HG02678 (cell line): ENCODE measurements at regions not wholly inside any gene's neighbourhood (a gene's known extent, or its start where the extent isn't known, plus 50 kb on each side); places are given as distances from the start of the nearest gene placed in this dataset.

Source experiments
- ATAC-seq: cut with Tn5 transposase; IDR thresholded peaks from one replicate; pipeline ENCODE4 v1.9.1; 2021; ENCODE audit warnings: mild to moderate bottlenecking, moderate library complexity; ENCODE audit not compliant: unreplicated experiment

DNA sequence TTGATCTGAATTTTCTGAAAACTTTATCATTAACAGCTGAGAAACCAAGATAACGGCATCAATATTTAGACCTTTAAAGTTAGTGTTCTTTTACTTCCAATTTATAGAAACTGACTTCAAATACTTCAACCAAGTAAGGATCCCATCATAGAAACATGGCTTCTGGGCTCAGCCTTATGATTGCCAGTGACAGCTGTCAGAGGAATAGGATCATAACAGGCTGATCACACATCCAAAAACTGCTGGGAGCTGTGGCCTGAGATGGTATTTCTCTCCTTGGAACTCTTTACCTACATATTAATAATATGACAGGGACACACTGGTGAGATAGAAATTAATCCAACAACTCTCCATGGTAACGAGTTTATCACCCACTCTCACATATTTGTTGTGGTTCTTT is 448.3 kb upstream of the NMUR2 start:
- no peak for ATAC-seq

DNA sequence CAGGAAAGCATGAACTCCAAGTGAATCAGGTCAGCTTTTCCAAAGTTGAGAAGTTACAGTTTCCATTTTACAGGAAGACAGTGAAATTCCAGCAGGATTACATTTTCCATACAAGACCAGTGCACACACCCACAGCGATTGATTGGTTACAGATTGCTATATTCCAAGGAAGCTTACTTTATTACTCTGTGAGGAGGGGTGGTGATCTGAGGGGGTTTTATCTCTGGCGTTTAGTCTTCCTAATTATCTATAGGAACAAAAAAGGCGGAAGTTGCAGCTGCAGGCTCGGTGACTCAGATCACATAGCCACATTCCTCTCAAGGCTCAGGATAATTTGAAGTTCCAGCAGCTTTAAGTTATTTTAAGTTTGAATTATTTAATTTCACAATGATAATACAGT is 450.4 kb upstream of the NMUR2 start:
- no peak for ATAC-seq

DNA sequence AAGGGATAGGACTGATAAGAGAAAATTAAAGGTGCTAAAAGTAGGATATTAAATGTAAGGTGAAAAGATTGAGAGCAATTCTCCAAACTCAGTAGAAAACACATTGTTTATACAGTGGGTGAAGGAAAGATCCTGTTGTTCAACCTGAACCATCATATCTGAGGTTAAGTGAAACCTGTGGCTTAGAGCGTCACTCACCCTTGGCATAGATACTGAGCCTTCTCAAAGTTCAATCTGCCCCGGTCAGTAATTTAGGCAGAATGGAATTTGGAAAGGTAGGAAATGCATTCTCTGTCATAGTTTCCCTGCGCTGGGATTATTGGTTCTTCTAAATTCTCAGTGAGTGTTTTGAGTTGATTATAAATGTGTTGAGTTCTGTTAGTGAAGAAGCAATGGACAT is 456.2 kb upstream of the NMUR2 start:
- ATAC-seq, result no peak

DNA sequence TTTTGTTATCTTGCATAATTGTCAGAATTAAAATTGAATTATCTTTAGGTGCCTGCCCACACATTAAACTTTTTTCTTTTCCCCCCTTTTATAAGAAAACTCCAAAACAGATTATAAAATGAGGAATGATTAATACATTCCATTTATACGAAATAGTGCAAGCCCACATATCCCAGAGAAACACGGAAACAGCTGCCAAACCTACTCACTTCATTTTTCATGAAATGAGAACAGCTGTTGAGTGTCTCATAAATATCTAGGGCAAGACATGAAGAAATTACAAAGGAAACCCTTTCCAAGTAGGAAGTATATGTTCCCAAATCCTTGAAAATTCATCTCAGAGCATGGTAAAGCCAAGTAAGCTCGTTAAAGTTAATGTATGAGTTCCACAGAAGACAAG is 459.4 kb upstream of the NMUR2 start:
- ATAC-seq, result no peak

DNA sequence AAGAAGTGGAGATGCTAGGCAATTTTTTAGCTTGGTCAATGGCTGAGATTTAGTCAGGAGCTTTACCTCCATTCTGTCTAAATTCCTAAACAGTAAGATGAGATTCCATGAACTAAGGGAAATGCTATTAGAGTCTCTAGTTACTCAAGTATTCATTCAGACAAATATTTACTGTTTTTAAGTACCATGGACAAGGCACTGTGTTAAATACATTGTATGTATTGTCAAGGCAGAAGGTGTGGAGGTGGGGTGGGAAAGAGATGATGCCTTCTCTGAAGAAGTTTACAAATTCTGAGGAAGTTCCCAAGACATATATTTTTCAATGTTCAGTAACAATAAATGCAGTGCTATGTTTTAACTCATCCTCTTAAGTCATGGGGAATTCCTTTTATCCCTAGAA is 459.9 kb upstream of the NMUR2 start:
- ATAC-seq, result no peak

DNA sequence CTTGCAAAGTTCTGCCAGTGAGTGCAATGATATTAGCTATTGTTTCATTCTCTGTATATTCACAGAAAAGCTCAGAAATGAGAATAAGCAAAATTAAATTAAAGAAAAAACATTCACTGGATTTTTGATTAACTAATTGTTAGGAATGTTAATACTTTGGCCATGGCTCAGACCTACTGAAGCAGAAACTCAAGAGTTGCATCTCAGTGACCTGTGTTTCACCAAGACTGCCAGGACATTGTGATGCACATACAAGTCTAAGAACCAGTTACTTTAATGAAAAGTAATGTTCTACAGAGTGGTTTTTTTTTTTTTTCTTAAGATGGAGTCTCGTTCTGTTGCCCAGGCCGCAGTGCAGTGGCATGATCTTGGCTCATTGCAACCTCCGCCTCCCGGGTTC is 464.9 kb upstream of the NMUR2 start:
- ATAC-seq, result no peak

DNA sequence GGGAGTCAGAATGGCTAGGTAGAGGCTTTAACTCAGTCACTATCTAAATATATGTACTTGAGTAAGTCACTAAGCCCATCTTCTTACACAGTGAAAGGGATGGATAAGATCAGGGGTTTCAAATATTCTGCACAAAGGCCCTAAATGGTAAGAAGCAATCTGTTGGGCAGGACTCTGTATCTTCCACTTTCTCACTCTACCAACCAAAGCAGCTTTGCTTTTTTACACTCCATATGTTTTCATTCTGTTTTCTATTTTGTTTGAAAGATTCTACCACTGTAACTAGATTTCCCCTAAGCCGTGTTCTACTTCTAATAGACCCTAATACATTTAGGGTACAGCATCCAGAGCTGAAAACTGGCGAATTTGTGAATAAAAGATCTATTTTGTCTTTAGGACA is 477.5 kb upstream of the NMUR2 start:
- no peak for ATAC-seq

DNA sequence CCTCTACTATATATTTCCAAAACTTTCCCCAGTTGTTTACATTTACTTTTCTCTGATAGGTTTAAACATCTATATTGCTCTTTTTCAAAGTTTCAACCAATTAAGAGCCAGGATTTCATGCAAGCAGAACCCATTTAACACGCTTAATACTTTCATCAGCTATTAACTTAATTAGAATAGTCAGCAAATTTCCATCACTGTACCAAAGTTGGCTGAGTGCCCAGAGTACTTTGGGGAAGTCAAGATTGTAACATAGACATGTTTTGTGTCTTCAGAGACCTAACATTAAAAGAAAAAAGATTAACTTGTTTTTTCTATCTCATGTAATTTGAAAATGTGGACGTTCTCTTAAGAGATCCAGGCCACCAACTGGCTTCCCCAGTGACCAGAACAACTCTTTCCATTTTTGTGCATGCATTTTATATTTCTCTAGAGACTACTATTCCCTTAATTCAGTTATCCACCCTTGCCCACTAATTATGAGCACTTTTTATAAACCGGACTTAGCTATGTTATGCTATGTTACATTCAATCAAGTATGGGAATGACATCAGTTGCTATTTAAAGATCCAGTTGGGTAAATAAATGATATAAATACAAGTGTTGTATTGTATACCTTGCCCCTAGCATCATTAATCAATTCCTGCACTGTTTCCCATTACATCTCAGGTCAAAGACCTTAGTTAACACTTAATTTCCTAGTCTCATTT is 478.1 kb upstream of the NMUR2 start:
- ATAC-seq, result no peak

DNA sequence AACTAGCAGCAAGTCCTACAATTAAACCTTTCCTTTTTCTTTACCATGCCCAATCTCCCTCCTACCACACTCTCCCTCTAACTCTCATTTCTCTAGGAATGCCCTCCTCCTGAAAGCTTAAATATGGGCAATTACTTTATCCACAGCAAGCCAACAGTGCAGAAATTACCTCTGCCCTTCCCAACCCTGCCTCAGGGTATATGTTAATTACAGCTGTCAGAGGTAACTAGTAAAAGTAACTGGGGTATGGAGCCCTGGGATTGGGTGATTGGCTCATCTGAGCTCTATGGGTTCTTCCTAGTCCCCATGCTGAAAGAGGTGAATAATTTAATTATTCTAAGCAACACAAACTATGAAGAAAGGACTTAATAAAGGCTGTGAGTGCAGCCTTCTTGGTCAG is 478.9 kb upstream of the NMUR2 start:
- no peak for ATAC-seq

DNA sequence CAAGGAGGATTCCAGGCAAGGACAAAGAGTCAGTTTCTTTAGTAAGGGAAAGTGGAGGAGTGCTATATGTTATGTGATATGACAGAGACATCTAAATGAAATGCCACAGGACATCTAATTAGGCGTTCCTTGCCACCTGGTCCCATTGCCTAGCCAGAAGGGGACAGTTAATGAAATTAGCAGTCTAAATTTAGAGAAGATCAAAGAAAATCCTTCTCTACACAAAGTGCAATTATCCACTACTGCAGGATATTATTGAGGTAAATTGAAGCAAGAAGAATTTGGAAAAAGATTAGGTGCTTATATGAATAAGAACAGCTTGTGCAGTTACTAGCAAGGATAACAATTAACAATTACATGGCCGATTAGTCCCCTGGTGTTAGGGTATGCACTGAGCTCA is 495.3 kb upstream of the NMUR2 start:
- no peak for ATAC-seq

DNA sequence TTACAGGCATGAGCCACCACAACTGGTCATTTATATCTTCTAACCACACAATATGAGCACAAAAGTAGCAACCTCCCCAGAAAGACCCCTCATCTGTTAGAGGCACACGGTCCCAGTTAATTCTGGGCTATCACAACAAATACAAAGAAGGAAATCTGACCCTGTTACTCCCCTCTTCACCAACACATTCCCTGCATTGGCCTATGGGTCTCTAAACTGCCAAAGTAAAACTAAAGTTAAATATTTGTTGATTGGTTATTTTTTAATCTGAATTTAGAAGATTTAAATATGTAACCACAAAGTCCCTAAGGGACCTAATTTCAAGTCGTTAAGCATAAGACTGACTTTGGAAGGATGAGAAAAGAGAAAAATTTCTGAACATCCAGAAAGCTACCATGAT is 496.7 kb upstream of the NMUR2 start:
- no peak for ATAC-seq

DNA sequence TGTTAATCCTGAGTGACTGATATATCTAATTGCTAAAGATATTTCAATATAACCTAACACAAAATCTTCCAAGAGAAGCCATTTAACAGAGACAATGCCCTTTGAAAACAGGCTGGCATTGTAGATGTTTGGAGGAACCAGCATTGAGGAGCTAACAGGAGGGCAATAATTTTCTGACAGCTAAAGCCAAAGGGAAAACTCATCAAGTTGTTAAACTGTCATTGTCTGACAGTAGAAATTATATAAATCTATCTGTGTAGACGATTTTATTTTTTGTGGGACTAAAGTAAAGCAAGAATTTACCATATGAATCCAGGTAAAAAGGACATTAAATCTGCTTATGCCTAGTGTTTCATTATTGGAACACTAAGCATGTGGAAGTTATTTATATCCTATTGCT is 500.2 kb upstream of the NMUR2 start:
- ATAC-seq, result no peak

DNA sequence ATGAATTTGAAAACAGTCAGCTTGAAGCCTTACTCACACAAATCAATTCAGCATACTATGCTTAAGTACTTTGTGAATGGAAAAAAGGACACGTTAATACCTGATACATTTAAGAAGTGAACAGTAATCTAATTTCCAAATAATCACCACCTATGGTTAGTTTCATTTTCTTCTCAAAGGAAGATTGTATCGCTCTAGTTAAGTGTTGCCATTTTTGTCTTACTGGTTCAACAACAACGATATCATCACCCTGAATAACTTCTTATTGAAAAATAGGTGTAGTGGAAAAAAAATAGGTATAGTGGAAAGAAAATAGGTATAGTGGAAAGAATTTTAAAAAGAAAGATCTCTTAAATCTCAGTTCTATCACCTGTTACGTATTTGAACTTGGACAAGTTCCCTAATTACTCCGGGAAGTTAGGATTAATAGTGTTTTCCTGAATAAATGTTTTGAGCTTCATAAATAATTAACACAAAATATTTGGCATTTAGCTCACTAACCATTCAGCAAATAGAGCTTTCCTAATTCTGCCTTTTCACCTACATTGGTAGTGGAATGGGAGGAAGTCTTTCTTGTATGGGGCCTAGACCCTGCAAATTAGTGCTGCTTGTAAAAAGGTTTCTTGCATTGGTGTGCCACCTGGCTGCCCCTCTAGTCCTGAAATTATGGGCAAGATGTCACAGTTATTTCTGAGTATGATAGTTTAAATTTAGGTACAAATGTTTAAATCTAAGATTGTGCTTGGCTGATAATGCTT is 502.6 kb upstream of the NMUR2 start:
- no peak for ATAC-seq

DNA sequence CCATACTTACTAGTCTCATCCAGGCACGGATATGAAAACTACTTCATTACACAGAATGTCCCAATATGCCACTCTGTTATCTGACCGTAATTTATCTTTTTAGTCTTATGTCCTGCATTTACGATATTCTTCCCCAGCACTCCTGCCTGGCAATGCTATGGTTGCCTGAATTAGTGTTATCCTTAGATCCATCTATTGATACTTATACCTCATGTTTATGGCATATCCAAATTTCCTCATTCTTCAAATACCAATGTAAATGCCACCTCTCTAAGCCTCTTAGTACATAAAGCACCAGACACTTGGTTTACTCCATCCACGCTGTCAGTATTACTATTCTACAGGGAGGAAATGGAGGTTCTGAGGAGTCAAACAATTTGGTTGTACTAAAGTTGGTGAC is 507.8 kb upstream of the NMUR2 start:
- no peak for ATAC-seq

DNA sequence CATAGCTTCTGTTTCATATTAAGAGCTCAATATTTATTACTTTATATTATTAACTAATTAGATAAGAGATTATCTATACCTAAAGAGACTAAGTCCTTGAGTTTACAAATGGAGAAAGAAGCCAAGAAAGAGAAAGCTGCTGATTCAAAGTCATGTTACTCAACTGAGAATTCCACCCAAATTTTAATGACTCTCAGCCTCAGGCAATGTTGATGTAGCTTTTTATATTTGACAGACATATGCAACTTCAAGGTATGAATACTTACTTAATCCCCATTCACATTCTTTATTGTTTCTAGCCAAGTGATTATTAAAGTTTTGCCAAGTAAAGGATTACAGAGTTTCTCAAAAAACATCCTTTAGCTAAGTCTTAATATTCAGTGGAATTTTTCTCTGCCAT is 527.5 kb upstream of the NMUR2 start:
- ATAC-seq, result no peak

DNA sequence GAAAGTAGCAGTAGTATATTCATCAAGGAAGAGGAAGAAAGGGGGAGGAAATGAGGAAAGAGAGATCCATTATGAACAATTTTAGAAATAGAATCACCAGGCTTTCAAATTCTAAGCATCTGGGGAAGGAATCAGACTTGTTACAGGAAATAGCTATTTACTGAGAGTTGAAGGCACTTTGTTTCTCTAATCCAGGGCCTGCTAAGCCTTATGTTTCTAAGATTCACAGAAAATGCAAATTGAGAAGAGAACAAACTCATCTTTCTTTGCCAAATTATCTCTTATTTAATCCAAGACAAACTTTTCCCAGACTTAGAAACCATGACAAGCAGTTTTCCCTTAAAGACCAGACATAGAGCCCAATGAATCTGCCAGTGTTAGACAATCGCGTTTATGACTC is 528.0 kb upstream of the NMUR2 start:
- no peak for ATAC-seq

DNA sequence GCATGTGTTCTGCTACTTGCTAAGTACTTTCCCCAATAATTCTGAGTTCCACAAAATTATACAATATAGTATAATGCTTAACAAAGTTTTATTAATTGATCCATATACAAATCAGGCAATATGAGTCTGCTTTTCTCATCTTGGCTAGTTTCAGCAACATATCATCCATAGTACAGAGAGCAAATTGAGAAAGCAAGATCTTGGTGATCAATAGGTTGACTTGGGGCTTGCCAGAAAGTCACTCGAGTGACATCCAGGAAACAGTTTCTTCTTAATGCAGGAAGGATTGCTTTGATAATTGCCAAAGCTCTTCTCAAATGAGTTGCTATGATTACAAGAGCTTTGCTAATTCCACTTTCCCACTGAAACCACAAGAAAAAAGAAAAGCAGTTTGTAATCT is 533.6 kb upstream of the NMUR2 start:
- no peak for ATAC-seq

DNA sequence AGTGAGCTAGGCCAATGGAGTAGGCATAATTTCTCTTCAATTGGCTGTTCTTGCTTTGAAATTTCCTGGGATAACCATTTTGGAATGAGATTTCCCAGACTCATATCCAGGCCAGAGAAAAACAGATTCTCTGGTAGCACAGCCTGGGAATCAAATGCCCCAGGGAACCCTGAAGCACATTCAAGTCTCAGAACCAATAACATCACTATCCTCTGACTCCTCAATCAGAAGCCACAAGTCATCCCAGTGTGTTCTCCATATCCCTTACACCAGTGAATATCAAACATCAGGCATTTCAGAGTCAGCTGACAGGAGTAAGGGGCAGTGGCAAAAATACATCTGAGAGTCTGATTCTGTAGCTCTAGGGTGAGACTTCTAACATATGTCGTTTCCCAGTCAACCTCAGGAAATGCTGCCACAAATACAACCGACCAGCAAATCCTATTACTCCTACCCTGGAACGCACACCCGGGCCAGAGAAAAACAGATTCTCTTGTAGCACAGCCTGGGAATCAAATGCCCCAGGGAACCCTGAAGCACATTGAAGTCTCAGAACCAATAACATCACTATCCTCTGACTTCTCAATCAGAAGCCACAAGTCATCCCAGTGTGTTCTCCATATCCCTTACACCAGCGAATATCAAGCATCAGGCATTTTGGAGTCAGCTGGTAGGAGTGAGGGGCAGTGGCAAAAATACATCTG is 537.7 kb upstream of the NMUR2 start:
- ATAC-seq, result no peak

DNA sequence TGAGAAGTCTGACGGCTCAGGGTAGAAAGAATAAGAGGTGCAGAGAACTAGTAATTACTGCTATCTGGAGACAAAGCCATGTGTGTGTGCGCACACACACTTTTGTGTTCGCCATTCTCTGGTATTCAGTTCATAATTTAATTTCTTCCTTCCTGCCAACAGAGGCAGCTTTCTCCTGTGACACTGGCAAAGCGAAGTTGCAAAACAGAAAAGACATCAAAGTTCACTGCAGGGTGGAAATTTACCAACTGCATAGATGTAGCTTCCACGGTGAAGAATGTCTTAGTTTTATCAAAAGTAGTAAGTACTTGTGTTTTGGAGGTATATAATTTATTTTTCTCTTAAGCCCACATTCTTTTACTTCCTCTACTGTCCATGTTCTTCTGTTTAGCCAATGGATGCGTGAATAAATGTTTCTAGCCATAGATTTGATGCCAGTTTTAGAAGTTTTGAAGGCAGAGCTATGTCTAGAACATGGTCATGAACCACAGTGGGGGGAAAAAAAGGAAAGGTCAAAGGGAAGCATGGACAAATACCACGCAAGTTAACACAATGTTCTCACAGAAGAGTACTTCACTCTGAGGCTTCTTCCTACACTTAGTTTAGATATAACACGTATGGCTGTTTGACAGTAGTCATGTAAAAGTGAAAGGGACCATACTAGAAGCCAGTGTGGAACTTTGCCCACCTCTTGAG is 536.5 kb upstream of the GRIA1 start:
- ATAC-seq, result no peak

DNA sequence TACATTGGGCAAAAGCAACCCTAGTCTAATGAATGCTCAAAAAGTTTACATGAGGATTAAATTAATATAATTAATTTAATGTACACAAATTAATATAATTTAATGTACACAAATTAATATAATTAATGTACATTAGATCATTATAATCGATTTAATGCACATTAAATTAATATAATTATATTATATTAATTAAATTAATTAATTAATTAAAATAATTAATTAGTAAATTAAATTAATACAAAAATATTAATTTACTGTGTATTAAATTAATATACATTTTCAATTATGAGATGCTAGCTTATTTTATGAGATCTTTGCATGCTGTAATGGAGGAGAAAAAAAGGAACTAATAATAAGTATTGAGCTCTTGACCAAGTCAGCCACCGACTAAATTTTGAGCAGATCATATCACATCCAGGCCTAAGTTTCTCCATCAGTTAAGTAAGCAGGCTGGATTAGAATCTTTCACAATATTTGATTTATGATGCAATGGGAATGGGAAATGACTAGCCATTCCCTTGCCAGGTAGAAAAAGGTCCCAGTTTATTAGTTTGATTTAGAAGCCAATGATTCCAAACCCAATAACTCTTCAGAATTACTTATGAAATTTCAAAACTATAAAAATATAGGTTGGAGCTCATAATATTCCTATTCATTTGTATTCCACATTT is 533.4 kb upstream of the GRIA1 start:
- ATAC-seq, result no peak
